ENCODE measurements at regions not wholly inside any gene's neighbourhood (a gene's known extent, or its start where the extent isn't known, plus 50 kb on each side); places are given as distances from the start of the nearest gene placed in this dataset.

GRCh38 chr3:106688464-106688863 is 688.8 kb upstream of the CCDC54 start:
- TF ChIP-seq POLR2AphosphoS5 (IDR thresholded peaks at IDR 0.05; ENCODE audit: low read depth, low read length): no peak
- TF ChIP-seq POLR2A (IDR thresholded peaks at IDR 0.05; ENCODE audit: low read depth, low read length): no peak

Data from GM12892 (cell line).